GM21619 (cell line): ENCODE measurements at regions not wholly inside any gene's neighbourhood (a gene's known extent, or its start where the extent isn't known, plus 50 kb on each side); places are given as distances from the start of the nearest gene placed in this dataset.

ENCODE experiments used
- ATAC-seq: cut with Tn5 transposase; IDR thresholded peaks from one replicate; pipeline ENCODE4 v1.9.1; 2021; ENCODE audit not compliant: unreplicated experiment

DNA sequence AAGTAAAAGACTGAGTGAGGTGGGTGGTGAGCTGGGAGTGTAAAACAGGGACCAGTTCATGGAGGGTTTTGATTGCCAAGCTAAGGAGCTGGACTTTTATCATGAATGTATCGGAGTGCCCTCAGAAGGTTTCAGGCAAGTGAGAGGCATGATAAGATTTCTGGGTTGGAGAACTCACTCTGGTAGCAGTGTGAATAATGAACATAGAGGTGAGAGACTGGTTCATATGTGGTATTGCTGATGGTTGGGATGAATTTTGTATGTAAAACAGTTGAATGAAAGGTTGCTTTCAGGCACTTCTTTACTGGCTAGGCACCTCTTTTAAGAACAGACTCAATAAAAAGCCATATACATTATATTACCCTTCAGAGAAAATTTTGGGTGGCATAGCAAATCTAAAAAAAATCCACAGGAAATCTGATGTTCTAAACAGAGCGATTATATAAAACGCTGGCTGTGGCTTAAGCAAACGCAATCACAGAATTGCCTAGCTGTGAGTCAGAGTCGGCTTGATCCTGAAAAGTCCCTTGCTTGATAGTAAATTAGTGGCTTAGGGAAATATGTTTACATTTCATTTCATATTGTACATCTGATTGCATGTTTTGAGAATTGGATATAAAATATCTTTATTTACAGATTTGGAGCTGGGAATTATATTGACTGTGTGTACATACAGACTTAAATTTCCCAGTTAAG lies 92.9 kb upstream of the HDAC9 start:
- no peak for ATAC-seq

DNA sequence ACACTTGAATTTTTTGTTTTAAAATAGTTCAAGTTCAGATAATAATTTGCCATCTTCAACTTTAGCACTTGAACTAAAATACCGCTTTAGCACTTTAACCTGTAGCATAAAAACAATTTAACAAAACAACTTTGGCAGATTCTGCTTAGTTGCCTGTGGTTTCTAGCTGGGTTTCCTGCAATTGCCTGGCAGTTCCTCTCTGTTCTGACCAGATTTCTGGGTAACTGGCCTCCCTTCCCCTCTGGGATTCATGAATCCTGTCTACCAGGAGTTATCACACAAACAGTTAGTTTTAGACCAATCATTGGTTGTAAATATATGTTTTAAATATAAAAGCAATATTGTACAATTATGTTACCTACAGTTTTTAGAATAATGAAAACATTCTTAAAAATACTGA lies 89.8 kb upstream of the HDAC9 start:
- no peak for ATAC-seq

DNA sequence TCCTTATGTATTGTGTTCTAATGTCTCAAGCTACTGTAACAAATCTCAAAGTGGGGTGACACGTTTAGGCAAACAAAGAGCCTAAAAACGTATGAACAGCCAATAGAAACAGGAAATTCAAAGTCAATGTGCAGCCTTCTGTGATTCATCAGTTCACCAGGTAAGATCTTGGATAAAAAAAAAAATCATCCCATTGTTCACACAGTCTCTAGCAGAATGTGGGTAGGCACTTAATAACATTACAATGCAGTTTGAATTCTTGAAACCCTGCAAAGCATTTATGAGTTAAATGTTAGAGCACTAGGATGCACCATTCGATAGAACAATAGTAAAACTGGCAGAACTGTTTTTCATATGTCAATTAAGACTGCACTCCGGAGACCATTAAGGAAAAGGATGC lies 88.2 kb upstream of the HDAC9 start:
- no peak for ATAC-seq

DNA sequence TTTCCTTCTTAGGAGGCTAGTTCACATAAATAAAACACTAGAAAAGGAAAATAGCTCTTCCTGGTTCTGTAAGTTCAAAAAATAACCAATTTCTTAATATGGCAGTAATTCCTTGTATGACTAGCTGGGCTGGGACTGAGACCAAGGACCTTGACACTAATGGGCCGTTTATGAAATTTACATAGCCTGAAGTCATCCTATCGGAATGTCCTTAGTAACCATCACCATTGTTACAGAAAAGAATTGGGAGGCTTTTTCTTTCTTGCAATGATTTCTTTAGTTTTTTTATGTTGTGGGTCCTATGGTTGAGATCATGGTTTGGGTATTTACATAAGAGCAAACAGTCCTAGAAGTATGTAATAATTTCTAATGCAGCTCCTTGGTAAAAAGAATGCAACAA lies 87.1 kb upstream of the HDAC9 start:
- ATAC-seq: no peak

DNA sequence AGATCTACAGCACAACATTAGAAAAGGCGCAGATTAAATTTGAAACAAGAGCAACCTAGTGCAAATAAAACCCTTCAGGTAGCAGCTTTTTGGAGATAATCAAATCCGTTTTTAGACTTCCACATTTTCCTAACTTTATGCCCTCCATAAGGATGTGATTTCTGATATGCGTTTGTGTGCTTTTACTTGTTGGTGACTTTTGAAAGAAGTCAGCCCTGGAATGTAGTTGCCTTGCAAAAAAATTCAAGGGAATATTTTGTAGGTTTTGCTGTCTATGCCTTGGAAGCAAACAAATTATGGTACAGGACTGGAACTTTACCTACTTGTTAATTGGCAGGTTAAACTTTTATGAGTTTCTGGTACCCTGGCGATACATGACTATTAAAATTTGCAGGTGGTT lies 86.7 kb upstream of the HDAC9 start:
- ATAC-seq: no peak

DNA sequence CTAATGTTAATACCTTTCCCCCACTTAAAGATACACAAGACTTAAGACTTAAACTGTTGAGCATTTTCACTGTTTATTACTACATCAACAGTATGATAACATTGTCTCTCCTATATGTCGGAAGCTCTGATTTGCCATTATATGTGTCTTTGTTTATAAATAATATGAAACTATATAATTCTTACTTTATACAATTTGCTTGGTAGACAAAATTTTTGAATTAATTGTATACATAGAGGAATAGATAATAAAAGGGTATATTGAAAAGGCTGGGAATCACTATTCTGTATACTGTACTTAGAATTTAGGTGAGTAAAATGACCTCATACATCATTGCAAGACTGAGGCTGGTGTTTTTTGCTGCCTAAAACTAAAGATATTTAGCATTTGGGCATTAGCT lies 82.1 kb upstream of the HDAC9 start:
- no peak for ATAC-seq

DNA sequence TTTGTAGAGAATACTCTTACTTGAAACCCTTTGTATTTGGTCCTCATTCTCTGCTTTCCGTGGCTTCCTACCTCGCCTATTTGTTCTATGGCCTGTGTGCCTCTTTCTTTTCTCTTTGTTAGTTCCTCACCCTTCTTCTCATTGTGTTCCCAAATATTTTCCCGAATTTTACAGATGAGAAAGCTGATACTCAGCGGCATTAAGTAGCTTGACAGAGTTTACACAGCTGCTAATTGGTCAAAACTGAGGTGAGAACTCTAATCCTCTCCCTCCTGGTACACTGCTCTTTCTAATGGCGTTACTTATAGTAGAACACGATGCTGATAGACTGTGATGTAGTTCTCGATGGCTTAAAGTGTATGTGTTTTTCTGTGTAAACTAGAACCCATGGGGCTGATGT lies 80.7 kb upstream of the HDAC9 start:
- ATAC-seq: no peak

DNA sequence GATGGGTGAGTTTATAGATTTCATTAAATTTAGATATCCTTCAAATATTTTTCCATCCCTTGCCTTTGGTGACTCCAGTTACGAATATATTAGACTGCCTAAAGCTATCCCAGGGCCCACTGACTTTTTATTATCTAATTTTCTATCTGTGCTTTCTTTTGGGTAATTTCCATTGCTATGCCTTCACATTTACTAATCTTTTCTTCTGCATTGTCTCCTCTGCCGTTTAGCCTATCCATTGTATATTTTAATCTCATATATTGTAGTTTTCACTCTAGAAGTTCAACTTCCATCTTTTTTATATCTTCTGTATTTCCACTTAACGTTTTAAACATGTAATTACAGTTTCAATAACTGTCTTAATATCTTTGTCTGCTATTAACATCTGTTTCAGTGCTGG lies 78.6 kb upstream of the HDAC9 start:
- ATAC-seq: no peak

DNA sequence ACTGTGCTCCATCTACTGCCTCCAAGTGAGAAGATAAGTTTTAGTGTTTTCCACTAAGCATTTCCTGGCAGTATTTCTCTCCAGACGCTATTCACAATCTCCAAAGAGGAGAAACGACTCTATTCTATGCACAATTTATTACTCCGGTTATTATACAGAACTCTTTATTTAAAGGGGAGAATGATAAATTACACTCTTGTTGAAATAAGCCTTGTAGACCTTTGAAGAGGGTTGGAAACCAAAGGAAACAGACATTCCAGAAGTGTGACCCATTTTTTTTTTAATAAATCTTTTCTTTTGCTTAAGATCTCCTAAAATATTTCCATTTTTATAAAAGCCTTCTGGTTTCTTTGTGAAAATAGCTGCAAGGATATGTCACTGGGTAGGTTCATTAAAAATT lies 76.1 kb upstream of the HDAC9 start:
- ATAC-seq: no peak

DNA sequence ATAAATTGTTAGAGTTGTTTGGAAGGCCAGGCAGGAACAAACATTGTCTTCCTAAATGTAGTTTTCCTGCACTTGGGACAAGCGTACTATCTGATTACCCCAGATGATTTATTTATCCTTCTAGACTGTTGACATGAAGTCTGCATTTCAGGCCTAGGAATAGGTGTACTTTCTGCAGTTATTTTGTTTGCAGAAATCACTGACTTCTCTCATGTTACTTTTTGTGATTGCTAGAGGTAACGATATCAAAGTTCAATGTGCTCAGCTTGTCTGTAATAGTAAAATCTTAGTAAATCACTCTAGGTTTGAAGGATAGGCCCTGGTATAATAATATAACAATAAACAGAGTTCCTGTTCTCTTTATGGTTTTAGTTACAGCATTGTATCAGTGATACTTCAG lies 75.4 kb upstream of the HDAC9 start:
- no peak for ATAC-seq

DNA sequence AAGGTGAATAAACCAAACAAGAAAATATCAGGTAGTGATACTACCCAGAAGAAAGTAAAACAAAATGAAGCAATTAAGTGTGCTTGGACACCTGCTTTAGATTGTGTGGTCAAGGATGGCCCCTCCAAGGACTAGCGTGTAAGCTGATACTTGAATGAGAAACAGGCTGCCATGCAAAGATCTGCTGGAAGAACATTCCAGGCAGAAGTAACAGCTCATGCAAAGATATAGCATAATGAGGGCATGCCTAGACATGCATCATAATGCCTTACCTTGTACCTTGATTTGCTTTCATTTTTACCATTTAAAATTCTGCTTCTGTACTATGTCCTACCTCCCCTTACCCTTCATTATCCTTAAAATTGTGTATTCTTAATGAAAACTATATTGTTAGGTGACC lies 74.8 kb upstream of the HDAC9 start:
- no peak for ATAC-seq

DNA sequence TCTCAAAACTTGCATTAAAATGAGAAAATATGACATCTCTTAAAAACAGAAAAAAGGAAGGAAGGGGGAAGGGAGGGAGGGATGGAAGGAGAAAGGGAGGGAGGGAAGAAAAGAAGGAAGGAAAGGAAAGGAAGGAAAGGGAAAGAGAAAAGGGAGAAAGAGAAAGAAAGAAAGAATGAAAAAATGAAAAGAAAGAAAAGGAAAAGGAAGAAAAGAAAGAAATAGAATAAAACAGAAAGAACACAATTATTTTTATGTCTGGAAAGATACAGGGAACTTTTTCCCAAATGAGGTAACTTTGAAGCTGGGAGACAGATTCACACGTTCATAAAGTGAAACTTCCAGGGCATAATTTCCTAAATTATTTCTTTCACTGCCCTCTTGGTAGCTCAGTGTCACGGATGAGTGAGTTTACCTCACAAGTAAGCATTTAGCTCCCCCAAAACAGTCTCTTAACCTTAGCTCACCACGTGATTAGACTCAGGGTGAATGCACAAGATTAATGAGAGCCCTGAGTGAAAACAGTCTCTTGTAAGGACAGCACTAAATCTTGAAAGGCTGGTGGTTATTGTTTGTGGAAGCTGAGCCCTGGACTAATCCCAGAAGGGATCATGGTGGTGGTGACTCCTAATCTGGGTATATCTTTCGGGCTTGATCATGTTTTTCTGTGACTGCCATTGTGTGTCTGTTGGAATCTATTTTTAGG lies 74.1 kb upstream of the HDAC9 start:
- ATAC-seq: no peak

DNA sequence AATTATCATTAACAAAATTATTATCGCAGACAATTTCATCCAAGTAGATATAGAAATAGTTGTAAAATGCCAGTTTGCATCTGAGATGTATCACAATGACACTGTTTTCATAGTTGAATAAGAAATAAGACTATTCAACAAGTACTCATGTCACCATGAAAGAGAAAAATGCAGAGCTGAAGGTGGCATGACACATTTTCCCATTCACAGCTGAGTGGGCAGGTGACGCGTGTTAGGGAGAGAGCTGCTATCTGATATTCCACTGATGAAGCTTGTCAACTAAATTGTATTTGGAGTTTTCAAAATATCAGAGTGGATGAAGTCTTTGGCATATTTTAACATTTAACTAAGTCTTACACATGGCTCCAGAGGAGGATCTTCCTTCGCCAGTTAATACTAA lies 70.3 kb upstream of the HDAC9 start:
- no peak for ATAC-seq

DNA sequence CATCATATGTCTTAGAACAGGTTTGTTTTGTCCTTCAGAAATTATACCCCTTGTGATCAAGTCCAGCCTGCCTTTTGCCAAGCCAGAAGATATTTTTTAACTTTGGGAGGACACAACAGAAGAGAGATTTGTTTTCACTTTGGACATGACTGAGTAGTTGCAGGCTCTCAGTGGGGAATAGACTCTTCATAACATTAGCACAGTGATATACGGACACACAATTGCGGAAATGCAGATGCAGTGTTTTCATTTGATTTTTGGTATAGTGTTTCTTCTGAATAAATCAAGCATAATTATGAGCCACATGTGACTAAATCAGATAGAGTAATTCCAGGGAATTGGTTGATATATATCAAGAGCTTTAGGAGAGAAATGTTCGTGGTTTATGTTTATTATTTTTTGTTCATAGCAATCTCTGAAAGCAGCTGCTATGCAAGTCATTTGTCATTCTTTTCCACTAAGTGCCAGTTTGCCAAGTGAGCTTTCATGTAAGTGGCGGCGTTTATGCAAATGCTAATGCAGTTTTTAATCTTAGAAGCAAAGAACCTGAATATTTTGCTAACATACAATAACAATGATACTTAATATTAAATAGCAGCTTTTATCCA lies 69.6 kb upstream of the HDAC9 start:
- ATAC-seq: no peak

DNA sequence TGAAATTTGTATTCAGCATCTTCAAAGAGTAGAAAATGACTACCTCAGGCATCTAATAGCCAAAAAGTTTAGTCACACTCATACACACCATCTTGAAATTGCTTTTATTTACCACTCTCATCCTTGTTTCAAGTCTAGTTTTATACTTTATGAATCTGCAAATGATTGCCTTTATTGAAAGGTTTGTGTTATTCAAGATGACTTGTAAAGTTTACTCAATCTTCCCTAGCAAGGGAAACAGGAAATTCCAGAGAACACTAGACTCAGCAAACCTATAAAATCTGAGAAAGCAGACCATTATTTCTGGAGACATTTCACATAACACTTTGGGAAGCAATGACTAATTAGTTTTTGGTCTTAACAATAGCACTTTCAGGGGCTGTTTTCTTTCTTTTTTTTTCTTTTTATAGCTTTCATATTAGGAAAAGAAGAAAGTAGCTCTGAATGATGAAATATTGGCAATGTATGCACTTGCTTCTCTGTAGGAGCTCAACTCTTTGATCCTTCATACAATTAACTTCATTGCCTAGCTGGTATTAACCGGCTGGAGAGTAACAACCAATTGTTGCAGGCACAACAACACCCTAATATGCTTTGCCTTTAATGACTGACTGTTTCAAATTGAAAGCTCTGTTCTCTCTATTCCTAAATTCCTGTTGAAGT lies 68.9 kb upstream of the HDAC9 start:
- ATAC-seq: no peak

DNA sequence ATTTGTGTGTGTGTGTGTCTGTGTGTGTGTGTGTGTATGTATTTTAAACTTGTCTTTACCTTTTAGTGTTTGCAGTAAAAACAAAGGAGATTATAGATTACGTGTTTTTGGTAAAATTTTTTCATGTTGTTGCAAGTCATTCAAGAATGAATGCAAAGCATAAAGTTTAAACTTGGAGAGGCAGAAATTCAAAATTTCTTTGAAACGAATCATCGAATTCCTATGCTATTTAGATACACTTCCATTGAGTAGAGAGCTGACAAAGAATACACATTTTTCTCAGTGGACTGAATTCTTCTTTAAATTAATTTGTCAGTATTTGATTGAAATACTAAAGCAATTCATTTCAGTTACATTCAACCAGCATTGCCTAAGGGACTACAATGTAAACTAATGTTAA lies 66.0 kb upstream of the HDAC9 start:
- no peak for ATAC-seq

DNA sequence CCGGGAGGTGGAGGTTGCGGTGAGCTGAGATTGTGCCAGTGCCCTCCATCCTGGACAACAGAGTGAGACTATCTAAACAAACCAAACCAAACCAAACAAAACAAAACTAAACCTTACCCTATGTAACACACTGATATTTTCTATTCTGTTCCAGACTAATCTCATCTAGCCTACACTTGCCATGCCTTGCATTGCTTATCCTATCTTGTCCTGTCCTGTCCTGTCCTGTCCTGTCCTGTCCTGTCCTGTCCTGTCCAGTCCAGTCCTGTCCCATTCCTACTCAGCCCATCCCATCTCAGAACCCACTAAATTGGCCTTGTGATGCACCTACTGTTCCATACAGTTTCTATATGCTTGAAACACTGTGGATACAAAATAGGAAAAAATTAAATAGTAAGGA lies 64.7 kb upstream of the HDAC9 start:
- no peak for ATAC-seq

DNA sequence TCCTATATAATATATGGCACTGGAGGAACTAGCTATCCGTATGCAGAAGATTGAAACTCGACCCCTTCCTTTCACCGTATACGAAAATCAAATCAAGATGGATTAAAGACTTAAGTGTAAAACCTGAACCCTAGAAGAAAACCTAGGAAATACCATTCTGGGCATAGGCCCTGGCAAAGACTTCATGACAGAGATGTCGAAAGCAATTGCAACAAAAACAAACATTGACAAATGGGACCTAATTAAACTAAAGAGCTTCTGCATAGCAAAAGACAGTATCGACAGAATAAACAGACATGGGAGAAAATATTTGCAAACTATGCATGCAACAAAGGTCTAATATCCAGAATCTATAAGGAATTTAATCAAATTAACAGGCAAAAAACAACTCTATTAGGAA lies 61.4 kb upstream of the HDAC9 start:
- ATAC-seq: no peak

DNA sequence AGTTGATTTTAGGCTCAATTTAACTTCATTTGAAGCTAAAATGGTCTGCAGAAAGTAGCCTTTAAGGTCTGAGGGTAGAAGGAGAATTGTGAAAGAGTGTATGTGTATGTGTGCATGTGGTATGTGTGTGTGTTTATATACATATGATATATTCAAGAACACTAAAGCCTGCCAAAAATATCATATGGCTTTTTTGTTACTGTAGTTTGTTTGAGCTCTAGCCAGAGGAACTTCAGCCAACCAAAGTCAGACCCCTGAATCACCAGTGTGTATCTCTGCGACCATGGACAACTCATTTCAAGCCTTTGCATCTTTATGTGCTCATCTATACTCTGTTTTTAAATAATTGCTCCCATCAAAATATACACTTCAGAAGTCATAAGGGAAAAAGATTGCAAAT lies 58.4 kb upstream of the HDAC9 start:
- ATAC-seq: no peak

DNA sequence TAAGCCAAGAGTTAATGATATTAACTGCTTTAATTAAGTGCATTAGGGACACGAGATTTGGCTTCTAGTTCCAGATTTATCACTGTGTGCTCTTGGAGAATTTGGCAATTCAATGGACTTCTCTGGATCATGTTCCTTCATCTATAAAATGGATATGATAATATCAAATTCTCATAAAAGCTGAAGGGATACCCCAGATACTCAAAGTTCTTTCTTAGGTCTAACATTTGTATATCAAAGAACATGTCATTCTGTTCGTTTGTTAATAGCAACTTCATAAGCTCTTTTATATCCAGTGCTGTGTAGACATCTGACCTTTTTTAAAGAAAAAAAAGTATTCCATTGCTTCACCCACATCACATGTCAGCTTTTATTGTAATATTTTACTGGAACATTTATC lies 54.6 kb upstream of the HDAC9 start:
- ATAC-seq: no peak

DNA sequence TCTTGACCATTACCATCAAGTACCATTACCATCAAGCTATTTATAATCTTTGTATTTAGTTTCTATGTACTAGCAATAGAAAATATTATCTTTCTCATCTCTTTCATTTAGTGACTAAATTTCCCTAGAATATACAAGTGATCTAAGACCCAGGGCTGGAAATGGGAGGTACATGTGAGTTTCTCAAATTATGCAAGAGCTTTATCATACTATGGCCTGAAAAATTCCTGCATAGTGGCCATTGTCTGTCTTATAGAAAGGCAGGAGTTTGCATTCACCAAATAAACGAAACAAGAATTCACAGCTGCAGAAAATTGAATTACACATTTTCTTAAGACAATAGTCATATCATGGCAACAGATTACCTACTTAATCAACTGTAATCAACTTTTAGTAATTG lies 50.7 kb upstream of the HDAC9 start:
- ATAC-seq: no peak

DNA sequence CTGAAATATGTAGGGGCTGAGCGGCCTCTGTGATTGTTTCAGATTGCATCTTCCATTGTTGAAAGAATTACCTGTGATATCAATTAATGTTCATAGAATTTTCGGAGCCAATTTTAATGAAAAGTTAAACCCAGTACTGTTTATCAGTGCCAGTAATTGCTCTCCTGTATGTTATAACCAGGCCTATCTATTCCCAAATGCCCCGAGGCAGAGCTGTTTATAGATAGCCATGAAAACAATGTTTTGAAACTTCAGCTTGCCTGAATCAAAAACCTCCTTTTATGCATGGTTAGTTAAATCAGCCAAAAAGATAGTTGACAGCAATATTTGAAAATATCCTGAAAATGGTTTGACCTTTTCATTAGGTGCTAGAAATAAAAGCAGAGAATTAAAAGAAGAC lies 50.1 kb upstream of the HDAC9 start:
- no peak for ATAC-seq
